EH (cell line): ENCODE measurements at regions not wholly inside any gene's neighbourhood (a gene's known extent, or its start where the extent isn't known, plus 50 kb on each side); places are given as distances from the start of the nearest gene placed in this dataset.
"Not testable (repeated sequence)": the region's sequence is repeated elsewhere in the genome, so short reads cannot be mapped to it uniquely, and the experiment has no call there.

Experiments
- DNase-seq: peaks from one replicate; pipeline ENCODE4 v3.0.0-alpha.2; 2015; ENCODE audit warnings: low read depth

- DNase-seq: no peak
These were observed 51.8 kb downstream of the TEX44 start for GRCh38 chr2:231644426-231644825.

- no peak for DNase-seq
These were observed 53.8 kb downstream of the TEX44 start for GRCh38 chr2:231646476-231646875.

DNA sequence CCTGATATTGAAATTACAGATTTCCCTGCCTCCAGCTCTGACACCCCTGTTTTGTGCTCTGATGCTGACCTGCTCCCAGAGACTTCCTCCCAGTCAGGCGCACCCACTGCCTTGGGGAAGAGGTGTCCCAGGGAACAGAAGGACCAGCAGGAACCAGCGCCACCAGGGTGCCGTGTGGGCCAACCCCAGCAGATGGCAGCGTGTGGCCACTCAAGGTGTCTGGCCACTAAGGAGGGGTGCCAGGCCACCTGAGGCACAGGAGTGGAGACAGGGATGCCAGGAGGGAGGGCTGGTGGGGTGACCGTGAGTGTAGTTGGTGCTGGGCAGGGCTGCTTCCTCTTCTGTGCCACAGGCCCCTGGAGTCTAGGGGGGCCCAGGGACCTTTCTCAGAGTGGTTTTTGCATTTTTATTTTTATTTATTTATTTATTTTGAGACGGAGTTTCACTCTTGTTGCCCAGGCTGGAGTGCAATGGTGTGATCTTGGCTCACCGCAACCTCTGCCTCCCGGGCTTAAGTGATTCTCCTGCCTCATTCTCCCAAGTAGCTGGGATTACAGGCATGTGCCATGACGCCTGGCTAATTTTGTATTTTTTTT is 56.0 kb downstream of the TEX44 start:
- peak; percentile 68 for DNase-seq

GRCh38 chr2:231651561-231651960 is 56.8 kb upstream of the PTMA start:
- DNase-seq: not testable (repeated sequence)

DNA sequence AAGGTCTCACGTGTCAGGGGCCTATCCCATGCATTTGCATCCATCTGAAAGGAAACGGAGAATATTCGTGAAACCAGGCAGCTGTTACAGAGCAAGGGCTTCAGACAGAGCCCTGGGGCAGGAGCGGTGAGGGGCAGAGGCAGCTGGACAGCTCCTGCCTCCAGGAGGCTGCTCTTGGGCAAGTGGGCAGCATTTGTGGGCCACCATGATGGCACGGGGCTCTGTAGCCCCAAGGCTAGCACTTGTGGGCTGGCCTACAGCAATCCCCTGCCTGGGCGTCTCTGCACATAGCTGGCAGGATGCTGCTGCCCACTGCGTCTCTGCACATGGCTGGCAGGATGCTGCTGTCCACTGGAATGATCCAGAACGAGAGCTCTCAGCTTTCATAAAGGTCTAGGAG is 52.8 kb upstream of the PTMA start:
- DNase-seq: no peak

DNA sequence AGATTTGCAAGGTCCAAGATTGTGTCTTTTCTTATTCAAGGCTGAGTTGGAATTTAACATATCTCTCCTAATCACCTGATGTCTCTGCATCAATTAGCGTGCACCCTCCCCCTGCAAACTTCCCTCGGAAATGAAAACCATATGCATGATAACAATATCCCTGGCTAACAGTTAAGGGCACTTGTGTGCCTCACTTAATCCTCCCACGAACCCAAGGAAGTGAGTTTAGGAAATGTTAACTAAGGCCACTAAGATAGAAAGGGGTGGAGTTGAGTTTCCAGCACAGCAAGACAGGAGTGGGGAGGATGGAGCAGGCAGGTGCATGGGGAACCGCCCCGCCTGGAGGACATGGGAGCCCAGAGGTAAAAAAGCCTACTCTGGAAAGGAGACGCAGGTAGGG is 52.4 kb upstream of the PTMA start:
- DNase-seq: no peak
